ENCODE measurements at regions not wholly inside any gene's neighbourhood (a gene's known extent, or its start where the extent isn't known, plus 50 kb on each side); places are given as distances from the start of the nearest gene placed in this dataset.

DNA sequence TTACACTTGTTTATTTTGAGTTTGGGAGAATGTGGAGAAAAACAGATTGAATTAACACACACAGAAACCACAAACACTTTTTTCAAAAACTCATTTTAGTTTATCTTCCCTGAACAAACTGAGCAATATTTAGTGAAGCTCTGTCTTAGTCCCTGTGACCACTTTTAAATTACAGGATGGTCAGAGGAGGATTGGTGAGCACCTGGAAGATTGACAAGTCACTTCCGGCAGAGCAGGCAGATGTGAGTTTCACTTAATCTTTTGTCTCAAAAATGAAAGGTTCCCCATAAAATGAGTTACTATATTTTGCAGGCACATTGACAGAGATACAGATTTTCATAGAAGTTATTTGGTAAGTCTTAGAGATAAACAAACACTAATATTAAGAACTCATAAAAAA, 970.1 kb downstream of the ADGRL3 start:
- DNase-seq (ENCODE audit: low read depth) = no peak
- H3K4me3 ChIP-seq (ENCODE audit: low read depth, low read length) = no peak overlapping the region
- TF ChIP-seq, protein P1, sequence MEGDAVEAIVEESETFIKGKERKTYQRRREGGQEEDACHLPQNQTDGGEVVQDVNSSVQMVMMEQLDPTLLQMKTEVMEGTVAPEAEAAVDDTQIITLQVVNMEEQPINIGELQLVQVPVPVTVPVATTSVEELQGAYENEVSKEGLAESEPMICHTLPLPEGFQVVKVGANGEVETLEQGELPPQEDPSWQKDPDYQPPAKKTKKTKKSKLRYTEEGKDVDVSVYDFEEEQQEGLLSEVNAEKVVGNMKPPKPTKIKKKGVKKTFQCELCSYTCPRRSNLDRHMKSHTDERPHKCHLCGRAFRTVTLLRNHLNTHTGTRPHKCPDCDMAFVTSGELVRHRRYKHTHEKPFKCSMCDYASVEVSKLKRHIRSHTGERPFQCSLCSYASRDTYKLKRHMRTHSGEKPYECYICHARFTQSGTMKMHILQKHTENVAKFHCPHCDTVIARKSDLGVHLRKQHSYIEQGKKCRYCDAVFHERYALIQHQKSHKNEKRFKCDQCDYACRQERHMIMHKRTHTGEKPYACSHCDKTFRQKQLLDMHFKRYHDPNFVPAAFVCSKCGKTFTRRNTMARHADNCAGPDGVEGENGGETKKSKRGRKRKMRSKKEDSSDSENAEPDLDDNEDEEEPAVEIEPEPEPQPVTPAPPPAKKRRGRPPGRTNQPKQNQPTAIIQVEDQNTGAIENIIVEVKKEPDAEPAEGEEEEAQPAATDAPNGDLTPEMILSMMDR (IDR thresholded peaks at IDR 0.05; ENCODE audit: insufficient read depth, low read depth, low read length, missing control alignments) = no peak

DNA sequence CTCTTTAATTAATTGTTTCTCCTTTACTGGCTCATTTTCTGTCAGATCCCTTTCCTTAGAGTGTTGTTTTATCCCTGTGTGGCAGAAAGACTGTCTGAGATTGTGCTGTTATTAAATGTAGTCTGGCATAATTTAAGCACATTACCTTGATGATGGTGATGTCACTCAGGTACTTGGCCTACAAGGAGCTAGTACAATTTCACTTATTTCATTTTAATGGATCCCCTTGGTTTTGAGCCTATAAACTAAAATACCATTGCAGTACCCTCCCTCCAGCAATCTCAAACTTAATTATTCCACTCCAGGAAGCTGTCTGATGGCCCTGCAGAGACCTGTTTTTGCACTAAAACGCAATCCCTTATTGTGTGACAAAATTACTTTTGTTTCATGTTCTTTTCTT, 968.6 kb downstream of the ADGRL3 start:
- TF ChIP-seq, protein P1 (IDR thresholded peaks at IDR 0.05; ENCODE audit: insufficient read depth, low read depth, low read length, missing control alignments) = no peak
- H3K4me3 ChIP-seq (ENCODE audit: low read depth, low read length) = no peak overlapping the region
- no peak for DNase-seq (ENCODE audit: low read depth)

DNA sequence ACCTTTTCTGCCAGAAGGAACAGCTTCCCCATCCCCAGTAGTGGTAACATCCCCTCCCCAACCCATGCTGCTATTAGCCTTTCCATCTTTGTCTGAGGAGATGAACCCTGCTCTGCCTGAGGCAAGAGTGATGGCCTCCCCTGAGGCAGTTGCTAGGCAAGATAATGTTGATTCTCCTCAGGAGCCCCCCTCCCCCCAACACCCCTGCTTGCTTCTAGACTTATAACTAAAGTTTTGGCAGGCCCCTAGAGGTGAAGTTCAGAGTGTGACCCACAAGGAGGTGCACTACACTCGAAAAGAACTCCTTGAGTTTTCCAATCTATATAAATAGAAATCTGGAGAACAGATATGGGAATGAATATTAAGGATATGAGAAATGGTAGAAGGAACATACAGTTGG, 962.5 kb downstream of the ADGRL3 start:
- TF ChIP-seq, protein P1 (IDR thresholded peaks at IDR 0.05; ENCODE audit: insufficient read depth, low read depth, low read length, missing control alignments) = no peak
- H3K4me3 ChIP-seq (ENCODE audit: low read depth, low read length) = no peak overlapping the region
- no peak for DNase-seq (ENCODE audit: low read depth)

DNA sequence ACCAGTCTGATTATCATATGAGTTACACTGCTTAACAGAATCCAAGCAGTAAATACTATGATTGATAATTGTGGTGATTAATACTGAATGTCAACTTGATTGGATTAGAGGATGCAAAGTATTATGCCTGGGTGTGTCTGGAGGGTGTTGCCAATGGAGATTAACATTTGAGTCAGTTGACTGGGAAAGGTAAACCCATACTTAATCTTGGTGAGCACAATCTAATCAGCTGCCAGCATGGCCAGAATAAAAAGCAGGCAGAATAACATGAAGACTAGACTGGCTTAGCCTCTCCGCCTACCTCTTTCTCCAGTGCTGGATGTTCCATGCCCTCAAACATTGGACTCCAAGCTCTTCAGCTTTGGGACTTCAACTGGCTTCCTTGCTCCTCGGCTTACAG, 961.3 kb downstream of the ADGRL3 start:
- no peak for DNase-seq (ENCODE audit: low read depth)
- TF ChIP-seq, protein P1 (IDR thresholded peaks at IDR 0.05; ENCODE audit: insufficient read depth, low read depth, low read length, missing control alignments) = no peak

DNA sequence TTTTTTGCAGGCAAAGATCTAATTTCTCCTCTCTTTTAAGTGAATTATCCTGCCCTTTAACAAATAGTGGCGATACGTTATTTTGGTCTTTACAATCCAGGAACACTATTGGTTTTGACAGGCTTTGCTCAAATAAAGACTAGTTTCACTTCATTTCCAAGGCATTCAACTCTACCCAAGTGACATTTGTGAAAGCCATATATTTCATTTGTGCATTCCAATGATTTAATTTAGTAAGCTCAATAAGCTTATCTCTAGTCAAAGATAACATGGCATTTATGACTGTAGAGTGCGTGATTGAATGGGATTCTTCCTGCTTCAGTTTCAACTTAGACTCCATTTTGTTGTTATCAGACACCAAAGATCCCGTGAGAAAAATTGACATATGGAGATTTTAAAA, 959.8 kb downstream of the ADGRL3 start:
- TF ChIP-seq, protein P1 (IDR thresholded peaks at IDR 0.05; ENCODE audit: insufficient read depth, low read depth, low read length, missing control alignments) = no peak
- H3K4me3 ChIP-seq (ENCODE audit: low read depth, low read length) = no peak overlapping the region
- no peak for DNase-seq (ENCODE audit: low read depth)

More for the DNA sequence above, 961.3 kb downstream of the ADGRL3 start:
- H3K4me3 ChIP-seq (ENCODE audit: low read depth, low read length) = no peak overlapping the region

DNA sequence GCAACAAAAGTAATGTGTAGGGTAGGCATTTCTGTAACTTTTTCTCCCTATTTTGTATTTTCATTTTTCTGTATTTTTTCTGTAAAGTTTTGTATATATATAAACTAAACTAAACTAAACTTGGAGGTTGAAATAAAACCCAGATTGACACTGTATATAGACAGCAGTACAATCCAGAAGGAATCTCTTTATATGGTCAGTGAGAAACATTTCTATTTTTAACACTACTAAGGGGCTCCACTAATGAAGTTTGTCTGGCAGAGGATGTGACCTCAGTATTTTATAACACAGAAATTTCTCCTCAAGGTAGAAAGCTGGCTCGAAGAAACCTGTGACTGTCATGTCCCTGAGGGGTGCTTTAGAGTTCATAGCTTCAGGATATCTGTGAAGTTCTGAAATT, 959.2 kb downstream of the ADGRL3 start:
- DNase-seq (ENCODE audit: low read depth) = no peak
- no peak overlapping the region for H3K4me3 ChIP-seq (ENCODE audit: low read depth, low read length)
- TF ChIP-seq, protein P1 (IDR thresholded peaks at IDR 0.05; ENCODE audit: insufficient read depth, low read depth, low read length, missing control alignments) = no peak

DNA sequence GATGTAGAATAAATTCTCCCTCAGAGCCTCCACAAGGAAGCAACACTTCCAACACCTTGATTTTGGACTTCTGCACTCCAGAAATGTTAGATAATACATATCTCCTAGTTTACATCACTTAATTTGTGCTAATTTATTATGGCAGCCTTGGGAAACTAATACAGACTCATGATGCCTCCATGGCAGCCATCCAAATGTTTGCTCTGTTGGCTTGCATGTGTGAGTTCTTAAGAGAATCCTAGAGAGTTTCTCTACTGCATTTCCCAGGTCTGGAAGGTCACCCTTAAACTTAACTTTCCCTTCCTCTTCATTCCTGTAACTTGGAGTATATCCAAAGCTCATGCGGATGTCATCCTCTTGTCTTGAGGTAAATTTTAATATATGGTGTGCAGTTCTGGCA, 956.1 kb downstream of the ADGRL3 start:
- DNase-seq (ENCODE audit: low read depth) = no peak
- TF ChIP-seq, protein P1 (IDR thresholded peaks at IDR 0.05; ENCODE audit: insufficient read depth, low read depth, low read length, missing control alignments) = no peak
- no peak overlapping the region for H3K4me3 ChIP-seq (ENCODE audit: low read depth, low read length)
